AG04449 (cell line): ENCODE measurements at regions not wholly inside any gene's neighbourhood (a gene's known extent, or its start where the extent isn't known, plus 50 kb on each side); places are given as distances from the start of the nearest gene placed in this dataset.

Experiments used
- CTCF ChIA-PET: fragments of 350-600 bp; formaldehyde crosslinking; extraction: SDS; loops from one replicate; lab custom pipeline; 2021; ENCODE audit warnings: antibody characterized with exemption; lab: Yijun Ruan, JAX
- POLR2A ChIA-PET: fragments of 400-600, 350-600 bp; formaldehyde crosslinking; extraction: SDS; loops from one replicate; lab custom pipeline; 2020; ENCODE audit warnings: antibody characterized with exemption, inconsistent platforms; lab: Yijun Ruan, JAX
- DNase-seq: peaks from one replicate; pipeline ENCODE4 v3.0.0-alpha.2; 2010; ENCODE audit warnings: low read depth, low spot score
- H3K4me3 ChIP-seq: 2 replicates; pipeline ENCODE4 v1.5.1; 2011; ENCODE audit warnings: low read depth, mild to moderate bottlenecking, control low read depth, low read length
- CTCF ChIP-seq: IDR thresholded peaks from one replicate; pipeline ENCODE4 v1.5.1; 2011; ENCODE audit warnings: mild to moderate bottlenecking, moderate library complexity, low read length, control low read depth, inconsistent platforms; ENCODE audit not compliant: insufficient read depth; ENCODE audit errors: missing control alignments

GRCh38 chr6:105886814-105887544 lies 199.2 kb upstream of the PRDM1 start:
- CTCF ChIA-PET, result no interaction called here
- POLR2A ChIA-PET, result no interaction called here
- no peak overlapping the region for H3K4me3 ChIP-seq
- DNase-seq, result no peak
- TF ChIP-seq CTCF, result no peak

DNA sequence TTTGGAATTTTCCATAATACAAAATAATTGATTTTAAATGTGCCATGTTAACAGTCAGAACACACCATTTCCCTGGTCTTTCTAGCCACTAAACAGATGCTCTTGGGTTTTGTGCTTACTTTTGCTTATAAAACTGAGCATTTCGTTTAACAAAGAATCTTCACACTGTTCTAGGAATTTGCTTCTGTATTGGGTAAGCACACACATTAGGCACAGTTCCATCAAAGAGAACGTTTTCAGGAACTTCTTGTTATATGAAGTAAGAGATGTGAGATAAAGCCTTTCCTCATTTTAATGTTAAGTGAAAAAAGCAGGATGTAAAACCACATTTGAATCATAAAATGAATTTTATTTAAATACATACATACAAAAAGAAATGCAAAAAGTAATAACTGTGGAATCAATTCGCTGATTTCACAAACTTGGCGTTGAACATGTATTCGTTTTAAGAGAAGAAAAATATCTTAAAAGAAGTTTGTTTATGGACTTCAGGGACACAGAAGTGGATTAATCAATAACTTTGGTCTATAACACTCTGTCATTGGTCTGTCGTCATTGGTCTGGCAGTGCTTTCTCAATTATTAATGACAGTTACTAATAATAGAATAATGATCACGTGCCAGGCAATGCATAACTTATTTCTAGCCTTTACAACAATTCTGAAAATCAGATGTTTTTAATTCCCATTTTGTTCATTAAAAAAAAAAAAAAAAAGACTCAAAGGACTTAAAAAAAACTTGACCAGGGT lies 199.9 kb upstream of the PRDM1 start:
- DNase-seq, result no peak
- POLR2A ChIA-PET, result no interaction called here
- CTCF ChIA-PET, result no interaction called here
- no peak for TF ChIP-seq CTCF
- no peak overlapping the region for H3K4me3 ChIP-seq

DNA sequence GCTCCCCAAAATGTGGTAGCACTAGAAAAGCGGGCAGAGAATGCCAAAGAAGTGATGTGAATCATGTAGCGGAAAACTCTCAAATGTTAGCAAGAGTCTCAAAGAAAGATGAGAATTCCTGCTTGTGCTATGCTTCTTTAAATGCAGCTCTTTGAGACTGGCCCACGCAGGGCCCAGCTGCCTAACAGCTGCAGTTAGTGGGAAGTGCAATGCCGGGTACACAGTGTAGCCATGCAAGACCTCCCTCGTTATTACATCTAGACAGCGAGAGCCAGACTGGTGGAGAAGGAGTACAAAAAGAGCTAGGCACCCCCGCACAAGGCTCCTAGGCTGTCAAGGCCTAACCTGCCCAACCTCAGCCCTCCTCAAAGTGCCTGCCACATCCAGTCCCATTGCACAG lies 201.7 kb upstream of the PRDM1 start:
- POLR2A ChIA-PET, result no interaction called here
- no peak for DNase-seq
- no peak overlapping the region for H3K4me3 ChIP-seq
- CTCF ChIA-PET, result interaction anchor here (1.6 kb wide), 1 partner anchor 16 kb away, joined by 5 read pairs; no protein-coding TSS in a partner anchor
- TF ChIP-seq CTCF, result no peak

- no peak for DNase-seq
- TF ChIP-seq CTCF, result no peak
- ChIA-PET CTCF (interaction anchor here (1.6 kb wide), 1 partner anchor 16 kb away, joined by 5 read pairs; no protein-coding TSS in a partner anchor), POLR2A (no interaction called here)
- H3K4me3 ChIP-seq, result no peak overlapping the region
Measured at GRCh38 chr6:105884011-105884410, 202.1 kb upstream of the PRDM1 start.

GRCh38 chr6:105882828-105883227 lies 203.3 kb upstream of the PRDM1 start:
- TF ChIP-seq CTCF, result no peak
- ChIA-PET POLR2A (interaction anchor here (0.5 kb wide), 1 partner anchor 37 kb away, joined by 4 read pairs; no protein-coding TSS in a partner anchor), CTCF (interaction anchor here (1.7 kb wide), 1 partner anchor 9 kb away, joined by 4 read pairs; no protein-coding TSS in a partner anchor)
- H3K4me3 ChIP-seq, result no peak overlapping the region
- DNase-seq, result peak; percentile 65
